HepG2 (cell line): ENCODE measurements at regions not wholly inside any gene's neighbourhood (a gene's known extent, or its start where the extent isn't known, plus 50 kb on each side); places are given as distances from the start of the nearest gene placed in this dataset.
A peak's percentile ranks its signal among the peaks of the same experiment; 100 is the strongest.

ENCODE experiments used
- ELF1 ChIP-seq: sonication (generic); formaldehyde crosslinking; IDR thresholded peaks from 2 replicates; pipeline ENCODE4 v1.4.0; 2020; ENCODE audit warnings: missing genetic modification reagents
- ERF ChIP-seq: IDR thresholded peaks from 2 replicates; pipeline ENCODE4 v1.6.1; 2018; ENCODE audit warnings: missing biosample characterization, missing genetic modification reagents
- FOXO1 ChIP-seq: sonication (generic); formaldehyde crosslinking; IDR thresholded peaks from 2 replicates; pipeline ENCODE4 v1.4.0; 2020; ENCODE audit warnings: missing genetic modification reagents
- GABPA ChIP-seq, 2 experiments: IDR thresholded peaks; 2 replicates each; pipeline ENCODE4 v1.6.1; 2011 to 2016; ENCODE audit warnings: low read depth in 2 of 2, low read length in 1 of 2, missing biosample characterization in 1 of 2, missing genetic modification characterization in 1 of 2
- GATA4 ChIP-seq: sonication (generic); IDR thresholded peaks from 2 replicates; pipeline ENCODE4 v1.6.1; 2016; ENCODE audit warnings: antibody characterized with exemption, low read depth, borderline replicate concordance
- HNRNPL ChIP-seq: fragments of 200-400 bp; formaldehyde crosslinking; IDR thresholded peaks from 2 replicates; pipeline ENCODE4 v1.6.1; 2017; ENCODE audit warnings: mild to moderate bottlenecking, low read depth, low read length
- TBX2 ChIP-seq: sonication (generic); formaldehyde crosslinking; IDR thresholded peaks from 2 replicates; pipeline ENCODE4 v1.5.0; 2020; ENCODE audit warnings: missing genetic modification reagents, mild to moderate bottlenecking, borderline replicate concordance
- TCF12 ChIP-seq, 2 experiments: fragments of 450-650 bp in 1 of 2; sonication (generic) in 1 of 2; formaldehyde crosslinking in 1 of 2; IDR thresholded peaks; 2 replicates each; pipeline versions ENCODE4 v1.6.1 to v1.8.0; 2017 to 2022; ENCODE audit warnings: antibody characterized with exemption in 1 of 2, mild to moderate bottlenecking in 1 of 2, missing genetic modification reagents in 1 of 2, moderate library complexity in 1 of 2
- ZFAT ChIP-seq: sonication (generic); formaldehyde crosslinking; conservative IDR thresholded peaks from 2 replicates; pipeline ENCODE4 v1.8.1; 2023; ENCODE audit warnings: missing genetic modification reagents, inconsistent platforms
- ZNF20 ChIP-seq: sonication (generic); formaldehyde crosslinking; IDR thresholded peaks from 2 replicates; pipeline ENCODE4 v1.4.0; 2020; ENCODE audit warnings: mild to moderate bottlenecking, moderate library complexity, missing genetic modification reagents
- ZNF230 ChIP-seq: sonication (generic); formaldehyde crosslinking; IDR thresholded peaks from 2 replicates; pipeline ENCODE4 v1.4.0; 2020; ENCODE audit warnings: mild to moderate bottlenecking, missing genetic modification reagents
- ZNF24 ChIP-seq: fragments of 450-650 bp; IDR thresholded peaks from 2 replicates; pipeline ENCODE4 v1.6.1; 2017; ENCODE audit warnings: antibody characterized with exemption, mild to moderate bottlenecking
- ZNF350 ChIP-seq: sonication (generic); formaldehyde crosslinking; IDR thresholded peaks from 2 replicates; pipeline ENCODE4 v1.4.0; 2020; ENCODE audit warnings: mild to moderate bottlenecking, low read depth, missing genetic modification reagents, borderline replicate concordance
- ZNF556 ChIP-seq: sonication (generic); formaldehyde crosslinking; IDR thresholded peaks from 2 replicates; pipeline ENCODE4 v1.4.0; 2020; ENCODE audit warnings: mild to moderate bottlenecking, missing genetic modification reagents, borderline replicate concordance
- ZNF652 ChIP-seq: IDR thresholded peaks from 2 replicates; pipeline ENCODE4 v1.6.1; 2016; ENCODE audit warnings: low read depth, borderline replicate concordance
- TF ChIP-seq, protein P1 (sequence below): sonication (generic); formaldehyde crosslinking; IDR thresholded peaks from 2 replicates; pipeline ENCODE4 v1.9.0; 2021; ENCODE audit warnings: missing genetic modification reagents, borderline replicate concordance
- TF ChIP-seq, protein P2 (sequence below): sonication (generic); formaldehyde crosslinking; IDR thresholded peaks from 2 replicates; pipeline ENCODE4 v1.4.0; 2020; ENCODE audit warnings: missing genetic modification reagents
- TF ChIP-seq, protein P3 (sequence below): sonication (generic); formaldehyde crosslinking; IDR thresholded peaks from 2 replicates; pipeline ENCODE4 v1.4.0; 2020; ENCODE audit warnings: missing genetic modification reagents
- TF ChIP-seq, protein P4 (sequence below): IDR thresholded peaks from 2 replicates; pipeline ENCODE4 v1.6.1; 2012; ENCODE audit warnings: low read length, improper control_type of control experiment
- TF ChIP-seq, protein P5 (sequence below): sonication (generic); formaldehyde crosslinking; IDR thresholded peaks from 2 replicates; pipeline ENCODE4 v1.9.0; 2022; ENCODE audit warnings: low read depth, missing genetic modification reagents

DNA sequence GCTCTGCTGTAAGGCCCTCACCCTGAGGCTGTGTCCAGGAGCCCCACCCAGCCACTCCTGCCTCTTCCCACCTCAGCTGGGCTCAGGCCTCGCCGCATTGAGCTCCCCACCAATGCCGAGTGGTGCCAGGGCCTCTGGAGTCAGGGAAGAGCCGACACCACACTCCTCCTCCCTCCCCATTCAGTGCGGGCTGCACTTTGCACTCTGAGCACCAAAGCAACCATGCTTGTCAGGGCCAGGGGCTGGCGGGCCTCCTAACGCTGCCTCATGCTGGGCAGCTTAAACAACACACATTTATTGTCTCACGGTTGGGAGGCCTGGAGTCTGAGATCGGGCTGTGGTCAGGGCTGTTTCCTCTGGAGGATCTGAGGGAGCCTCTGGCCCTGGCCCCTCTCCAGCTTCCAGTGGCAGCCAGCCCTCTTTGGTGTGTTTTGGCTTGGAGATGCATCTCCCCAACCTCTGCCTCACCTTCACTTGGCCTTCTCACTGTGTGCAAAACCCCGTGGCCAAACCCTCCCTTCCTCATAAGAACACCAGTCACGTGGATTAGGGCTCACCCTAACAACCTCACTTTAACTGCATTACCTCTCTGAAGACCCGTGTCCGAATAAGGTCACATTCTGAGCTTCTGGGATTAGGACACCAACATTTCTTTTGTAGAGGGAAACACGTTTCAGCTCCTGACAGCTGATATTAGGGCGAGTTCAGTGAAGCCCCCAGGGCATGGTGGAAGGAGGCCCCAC lies 157.8 kb downstream of the MED10 start (continued):
- TF ChIP-seq, protein P1, sequence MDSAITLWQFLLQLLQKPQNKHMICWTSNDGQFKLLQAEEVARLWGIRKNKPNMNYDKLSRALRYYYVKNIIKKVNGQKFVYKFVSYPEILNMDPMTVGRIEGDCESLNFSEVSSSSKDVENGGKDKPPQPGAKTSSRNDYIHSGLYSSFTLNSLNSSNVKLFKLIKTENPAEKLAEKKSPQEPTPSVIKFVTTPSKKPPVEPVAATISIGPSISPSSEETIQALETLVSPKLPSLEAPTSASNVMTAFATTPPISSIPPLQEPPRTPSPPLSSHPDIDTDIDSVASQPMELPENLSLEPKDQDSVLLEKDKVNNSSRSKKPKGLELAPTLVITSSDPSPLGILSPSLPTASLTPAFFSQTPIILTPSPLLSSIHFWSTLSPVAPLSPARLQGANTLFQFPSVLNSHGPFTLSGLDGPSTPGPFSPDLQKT (CRISPR knock-in tag), result no peak
- TF ChIP-seq, protein P2, sequence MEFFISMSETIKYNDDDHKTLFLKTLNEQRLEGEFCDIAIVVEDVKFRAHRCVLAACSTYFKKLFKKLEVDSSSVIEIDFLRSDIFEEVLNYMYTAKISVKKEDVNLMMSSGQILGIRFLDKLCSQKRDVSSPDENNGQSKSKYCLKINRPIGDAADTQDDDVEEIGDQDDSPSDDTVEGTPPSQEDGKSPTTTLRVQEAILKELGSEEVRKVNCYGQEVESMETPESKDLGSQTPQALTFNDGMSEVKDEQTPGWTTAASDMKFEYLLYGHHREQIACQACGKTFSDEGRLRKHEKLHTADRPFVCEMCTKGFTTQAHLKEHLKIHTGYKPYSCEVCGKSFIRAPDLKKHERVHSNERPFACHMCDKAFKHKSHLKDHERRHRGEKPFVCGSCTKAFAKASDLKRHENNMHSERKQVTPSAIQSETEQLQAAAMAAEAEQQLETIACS (CRISPR knock-in tag), result no peak
- TF ChIP-seq, protein P3, sequence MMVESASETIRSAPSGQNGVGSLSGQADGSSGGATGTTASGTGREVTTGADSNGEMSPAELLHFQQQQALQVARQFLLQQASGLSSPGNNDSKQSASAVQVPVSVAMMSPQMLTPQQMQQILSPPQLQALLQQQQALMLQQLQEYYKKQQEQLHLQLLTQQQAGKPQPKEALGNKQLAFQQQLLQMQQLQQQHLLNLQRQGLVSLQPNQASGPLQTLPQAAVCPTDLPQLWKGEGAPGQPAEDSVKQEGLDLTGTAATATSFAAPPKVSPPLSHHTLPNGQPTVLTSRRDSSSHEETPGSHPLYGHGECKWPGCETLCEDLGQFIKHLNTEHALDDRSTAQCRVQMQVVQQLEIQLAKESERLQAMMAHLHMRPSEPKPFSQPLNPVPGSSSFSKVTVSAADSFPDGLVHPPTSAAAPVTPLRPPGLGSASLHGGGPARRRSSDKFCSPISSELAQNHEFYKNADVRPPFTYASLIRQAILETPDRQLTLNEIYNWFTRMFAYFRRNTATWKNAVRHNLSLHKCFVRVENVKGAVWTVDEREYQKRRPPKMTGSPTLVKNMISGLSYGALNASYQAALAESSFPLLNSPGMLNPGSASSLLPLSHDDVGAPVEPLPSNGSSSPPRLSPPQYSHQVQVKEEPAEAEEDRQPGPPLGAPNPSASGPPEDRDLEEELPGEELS (CRISPR knock-in tag), result no peak
- TF ChIP-seq ZNF230 (CRISPR knock-in tag) (no peak), TBX2 (CRISPR knock-in tag) (peak; percentile 38; the same call in 1 of the 2 replicates), ELF1 (no peak), TCF12 (IDR thresholded peaks at IDR 0.05) (no peak), TCF12 (CRISPR knock-in tag; IDR thresholded peaks at IDR 0.05) (no peak), ZFAT (CRISPR knock-in tag) (no peak), ZNF350 (CRISPR knock-in tag) (no peak), ERF (0 out of 2 replicates have a peak, but pooled peaks have one; percentile 25), ZNF652 (CRISPR knock-in tag) (no peak), ZNF24 (no peak), ZNF556 (CRISPR knock-in tag) (no peak), ZNF20 (CRISPR knock-in tag) (no peak), HNRNPL (peak; percentile 54; the same call in 1 of the 2 replicates), GATA4 (no peak), FOXO1 (CRISPR knock-in tag) (peak; percentile 62), GABPA (IDR thresholded peaks at IDR 0.05; ENCODE audit: low read depth, low read length) (no peak), GABPA (CRISPR knock-in tag; IDR thresholded peaks at IDR 0.05; ENCODE audit: low read depth) (no peak)
- TF ChIP-seq, protein P4, sequence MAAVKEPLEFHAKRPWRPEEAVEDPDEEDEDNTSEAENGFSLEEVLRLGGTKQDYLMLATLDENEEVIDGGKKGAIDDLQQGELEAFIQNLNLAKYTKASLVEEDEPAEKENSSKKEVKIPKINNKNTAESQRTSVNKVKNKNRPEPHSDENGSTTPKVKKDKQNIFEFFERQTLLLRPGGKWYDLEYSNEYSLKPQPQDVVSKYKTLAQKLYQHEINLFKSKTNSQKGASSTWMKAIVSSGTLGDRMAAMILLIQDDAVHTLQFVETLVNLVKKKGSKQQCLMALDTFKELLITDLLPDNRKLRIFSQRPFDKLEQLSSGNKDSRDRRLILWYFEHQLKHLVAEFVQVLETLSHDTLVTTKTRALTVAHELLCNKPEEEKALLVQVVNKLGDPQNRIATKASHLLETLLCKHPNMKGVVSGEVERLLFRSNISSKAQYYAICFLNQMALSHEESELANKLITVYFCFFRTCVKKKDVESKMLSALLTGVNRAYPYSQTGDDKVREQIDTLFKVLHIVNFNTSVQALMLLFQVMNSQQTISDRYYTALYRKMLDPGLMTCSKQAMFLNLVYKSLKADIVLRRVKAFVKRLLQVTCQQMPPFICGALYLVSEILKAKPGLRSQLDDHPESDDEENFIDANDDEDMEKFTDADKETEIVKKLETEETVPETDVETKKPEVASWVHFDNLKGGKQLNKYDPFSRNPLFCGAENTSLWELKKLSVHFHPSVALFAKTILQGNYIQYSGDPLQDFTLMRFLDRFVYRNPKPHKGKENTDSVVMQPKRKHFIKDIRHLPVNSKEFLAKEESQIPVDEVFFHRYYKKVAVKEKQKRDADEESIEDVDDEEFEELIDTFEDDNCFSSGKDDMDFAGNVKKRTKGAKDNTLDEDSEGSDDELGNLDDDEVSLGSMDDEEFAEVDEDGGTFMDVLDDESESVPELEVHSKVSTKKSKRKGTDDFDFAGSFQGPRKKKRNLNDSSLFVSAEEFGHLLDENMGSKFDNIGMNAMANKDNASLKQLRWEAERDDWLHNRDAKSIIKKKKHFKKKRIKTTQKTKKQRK, result no peak
- TF ChIP-seq, protein P5, sequence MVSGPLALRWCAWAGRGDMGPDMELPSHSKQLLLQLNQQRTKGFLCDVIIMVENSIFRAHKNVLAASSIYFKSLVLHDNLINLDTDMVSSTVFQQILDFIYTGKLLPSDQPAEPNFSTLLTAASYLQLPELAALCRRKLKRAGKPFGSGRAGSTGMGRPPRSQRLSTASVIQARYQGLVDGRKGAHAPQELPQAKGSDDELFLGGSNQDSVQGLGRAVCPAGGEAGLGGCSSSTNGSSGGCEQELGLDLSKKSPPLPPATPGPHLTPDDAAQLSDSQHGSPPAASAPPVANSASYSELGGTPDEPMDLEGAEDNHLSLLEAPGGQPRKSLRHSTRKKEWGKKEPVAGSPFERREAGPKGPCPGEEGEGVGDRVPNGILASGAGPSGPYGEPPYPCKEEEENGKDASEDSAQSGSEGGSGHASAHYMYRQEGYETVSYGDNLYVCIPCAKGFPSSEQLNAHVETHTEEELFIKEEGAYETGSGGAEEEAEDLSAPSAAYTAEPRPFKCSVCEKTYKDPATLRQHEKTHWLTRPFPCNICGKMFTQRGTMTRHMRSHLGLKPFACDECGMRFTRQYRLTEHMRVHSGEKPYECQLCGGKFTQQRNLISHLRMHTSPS, result peak; percentile 42; the same call in 1 of the 2 replicates
